Fibroblast of skin of abdomen (primary cell): ENCODE measurements at regions not wholly inside any gene's neighbourhood (a gene's known extent, or its start where the extent isn't known, plus 50 kb on each side); places are given as distances from the start of the nearest gene placed in this dataset.
A peak's percentile ranks its signal among the peaks of the same experiment; 100 is the strongest.

Source experiments
- DNase-seq: peaks from one replicate; pipeline ENCODE4 v3.0.0-alpha.2; 2013

GRCh38 chr1:208298593-208299269 lies 54.5 kb upstream of the PLXNA2 start:
- no peak for DNase-seq

DNA sequence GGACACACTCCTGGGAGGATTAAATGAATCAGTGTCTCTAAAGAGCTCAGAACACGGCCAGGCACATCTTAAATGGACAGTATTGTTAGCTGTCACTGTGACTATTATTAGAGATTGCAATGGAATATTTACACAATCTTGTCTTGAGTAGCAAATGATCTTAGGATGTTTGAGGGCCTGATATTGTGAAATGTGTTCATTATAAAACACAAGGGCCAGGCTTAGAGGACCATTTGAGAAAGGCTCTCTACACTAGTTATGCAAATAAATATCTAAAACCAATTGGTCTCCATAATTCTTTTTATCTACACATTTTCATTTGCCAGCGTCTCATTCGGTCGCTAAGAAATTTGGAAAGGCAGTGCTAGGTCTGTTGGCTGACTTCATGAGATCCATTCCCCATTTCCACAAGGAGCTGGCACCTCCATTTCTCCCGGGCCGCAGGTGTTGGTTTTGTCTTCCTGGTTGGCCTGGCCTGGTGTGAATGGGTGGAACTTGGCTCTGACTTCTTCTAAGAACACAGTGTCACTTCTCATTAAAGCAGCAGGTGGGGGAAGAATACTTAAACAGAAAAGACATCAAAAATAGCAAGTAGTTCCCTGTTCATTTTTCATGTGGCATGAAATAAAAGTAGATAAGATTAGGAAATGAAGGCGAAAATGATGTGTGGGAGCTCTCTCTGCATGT lies 56.0 kb upstream of the PLXNA2 start:
- no peak for DNase-seq

- DNase-seq, result no peak
Observed at GRCh38 chr1:208302699-208303238, 58.6 kb upstream of the PLXNA2 start.

DNA sequence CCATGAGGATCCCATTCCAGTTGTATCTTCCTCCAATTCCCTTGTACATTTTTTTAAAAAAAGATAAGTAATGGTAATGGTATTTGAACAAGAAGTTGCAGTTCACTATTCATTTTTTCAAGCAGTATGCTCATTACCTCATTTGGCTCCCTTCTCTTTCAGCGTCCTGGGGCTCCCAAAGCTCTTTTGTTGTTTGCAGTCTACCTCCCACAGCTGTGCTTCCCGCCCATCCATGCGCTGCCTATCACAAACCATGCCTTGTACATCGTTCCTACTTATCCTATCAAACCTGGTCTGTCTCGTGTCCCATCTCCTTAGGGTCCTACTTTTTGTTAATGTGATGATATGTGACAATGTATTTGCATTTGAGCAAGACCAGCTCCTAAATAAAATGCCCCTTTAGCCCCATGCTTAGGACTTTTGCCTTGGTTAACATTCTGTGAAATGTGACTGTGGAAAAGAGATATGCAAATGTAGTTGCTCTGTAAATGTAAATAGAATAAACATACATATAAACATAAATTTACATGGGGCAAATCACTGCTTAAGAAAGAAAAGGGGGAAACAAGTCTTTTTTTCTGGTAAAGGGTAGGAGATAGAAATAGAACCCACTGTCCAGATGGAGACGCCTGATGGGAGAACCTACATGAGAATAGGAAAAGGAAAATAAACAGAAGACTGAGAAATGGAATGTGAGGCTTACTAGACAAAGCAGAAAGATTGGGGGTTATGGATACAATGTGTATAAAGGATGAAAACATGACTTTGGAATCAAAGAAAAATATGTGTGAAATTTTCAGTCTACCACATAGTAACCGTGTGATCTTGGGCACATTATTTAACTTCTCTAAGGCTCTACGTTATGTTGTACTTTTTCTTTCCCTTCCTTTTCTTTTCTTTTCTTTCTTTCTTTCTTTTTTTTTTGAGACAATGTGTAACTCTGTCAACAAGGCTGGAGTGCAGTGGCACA lies 59.8 kb upstream of the PLXNA2 start:
- no peak for DNase-seq

DNA sequence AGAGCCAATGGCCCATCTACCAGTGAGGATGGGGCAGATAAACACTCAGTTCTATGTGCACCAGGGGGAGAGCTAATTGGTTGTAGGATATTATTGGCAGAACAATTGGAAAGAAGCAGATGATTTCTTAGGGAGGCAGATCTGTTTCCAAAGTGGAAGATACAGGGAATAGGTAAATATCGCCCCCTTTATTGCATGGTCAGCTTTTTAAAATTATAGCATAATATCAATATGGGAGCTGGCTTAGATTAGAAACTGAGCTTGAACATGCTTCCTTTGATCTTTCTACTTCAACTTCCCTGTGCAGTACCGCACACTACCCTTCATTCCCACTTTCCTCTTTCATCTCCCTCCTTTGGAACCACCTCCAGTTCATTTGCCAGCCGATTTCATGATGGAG lies 64.0 kb upstream of the PLXNA2 start:
- DNase-seq, result no peak

DNA sequence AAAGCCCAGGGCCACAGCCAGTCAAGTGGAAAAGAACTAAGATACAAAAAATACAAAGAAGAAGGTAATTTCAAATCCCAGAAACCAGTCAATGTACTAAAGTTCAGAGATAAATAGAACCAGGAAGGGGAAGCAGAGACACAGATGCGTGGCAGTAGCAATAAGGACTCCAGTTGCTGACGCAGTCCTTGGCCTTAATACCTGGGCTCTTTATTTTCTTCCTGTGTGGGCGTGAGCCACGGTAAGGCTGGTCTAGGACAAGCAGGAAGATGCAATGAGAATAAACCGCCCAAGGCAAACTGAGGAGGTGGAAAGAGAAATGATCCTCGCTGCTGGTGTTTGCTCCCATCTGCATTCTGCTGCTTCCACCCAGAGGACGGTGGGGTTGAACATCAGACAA lies 65.6 kb upstream of the PLXNA2 start:
- DNase-seq, result no peak

DNA sequence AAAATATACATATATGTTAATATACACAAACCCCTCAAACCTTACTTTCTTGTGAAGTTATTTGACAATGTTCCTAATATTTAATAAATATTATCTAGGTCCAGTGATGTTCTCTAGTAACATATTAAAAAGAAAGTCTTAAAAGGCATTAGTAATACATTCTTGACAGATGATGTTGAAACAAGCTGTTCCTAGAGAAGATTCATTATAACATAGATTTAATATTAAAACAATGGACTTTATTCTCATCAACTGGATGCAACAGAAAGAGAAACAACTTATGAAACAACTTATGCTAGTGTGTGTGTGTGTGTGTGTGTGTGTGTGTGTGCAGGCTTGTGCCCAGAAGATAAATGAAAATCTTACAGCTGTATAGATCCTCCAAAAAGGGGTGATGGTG lies 68.5 kb upstream of the PLXNA2 start:
- DNase-seq, result no peak

DNA sequence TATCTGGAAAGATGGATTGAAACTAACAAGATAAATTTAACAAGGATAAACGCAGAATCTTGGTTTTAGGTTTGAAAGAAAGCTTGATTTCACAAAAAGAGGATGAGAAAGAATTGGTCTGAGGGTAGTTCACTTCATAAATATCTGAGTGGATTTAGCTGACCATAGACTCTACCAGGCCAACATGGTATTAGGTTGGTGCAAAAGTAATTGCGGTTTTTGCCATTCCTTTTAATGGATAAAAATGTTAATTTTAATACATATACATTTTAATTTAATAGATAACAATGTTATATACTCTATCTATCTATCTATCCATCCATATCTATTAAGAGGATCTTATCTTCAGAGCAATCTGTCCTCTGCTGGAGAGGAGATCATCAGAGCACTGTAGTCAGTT lies 70.2 kb upstream of the PLXNA2 start:
- DNase-seq, result no peak

GRCh38 chr1:208318150-208318734 lies 74.1 kb upstream of the PLXNA2 start:
- peak; percentile 34 for DNase-seq

DNA sequence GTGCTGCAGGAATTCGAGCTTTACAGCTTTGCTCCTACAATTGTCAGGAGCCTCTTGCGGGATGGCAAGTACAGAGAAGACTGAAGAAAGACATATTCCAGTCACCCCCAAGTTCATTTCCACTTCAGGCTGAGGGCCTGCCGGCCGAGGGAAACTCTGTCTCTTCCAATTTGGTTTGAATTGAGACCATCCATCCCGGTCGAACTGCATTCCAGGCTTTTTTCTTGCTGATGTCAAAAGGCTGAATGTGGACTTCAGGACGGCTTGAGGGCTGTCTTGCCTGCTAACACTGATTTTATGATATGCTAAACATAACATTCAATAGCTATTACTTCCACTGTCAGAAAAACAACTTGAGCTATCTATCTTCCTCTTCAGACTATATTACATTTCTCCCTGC lies 79.8 kb upstream of the PLXNA2 start:
- DNase-seq, result no peak

GRCh38 chr1:208326033-208326432 lies 81.8 kb upstream of the PLXNA2 start:
- DNase-seq, result no peak

- no peak for DNase-seq
Observed at GRCh38 chr1:208329300-208329699, 85.1 kb upstream of the PLXNA2 start.

DNA sequence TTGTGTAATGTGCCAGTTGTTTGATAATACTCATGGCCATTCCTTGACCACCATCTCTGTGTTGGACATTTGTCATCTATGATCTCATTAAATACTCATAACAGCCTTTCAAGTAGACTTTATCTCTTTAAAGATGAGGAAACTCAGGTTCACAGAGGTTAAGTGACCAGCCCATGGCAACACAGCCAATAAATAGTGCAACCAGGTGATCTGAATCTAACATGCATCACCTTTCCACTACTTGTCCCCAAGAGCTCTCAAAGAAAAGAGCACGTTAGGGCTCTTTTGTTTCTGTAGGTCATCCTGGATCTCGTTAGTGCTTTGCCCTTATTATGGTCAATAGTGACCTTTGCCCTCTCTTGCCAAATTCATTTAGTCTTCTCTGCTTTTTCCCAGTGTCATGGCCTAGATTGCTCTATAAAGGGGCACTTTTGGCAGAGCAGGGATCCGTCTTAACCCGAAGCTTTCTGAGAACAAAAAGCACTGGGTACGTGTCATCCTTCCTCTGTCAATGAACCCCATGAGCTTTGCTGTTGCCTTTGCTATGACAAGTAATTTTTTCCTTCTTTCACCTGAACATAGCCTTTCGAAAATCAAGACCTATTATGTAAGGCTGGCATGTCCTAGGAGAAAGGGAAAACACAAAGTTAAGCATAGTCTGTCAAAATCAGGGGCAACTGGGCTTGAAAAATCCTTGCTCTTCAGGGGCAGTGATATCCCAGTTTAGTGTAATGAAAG lies 88.0 kb upstream of the PLXNA2 start:
- no peak for DNase-seq

DNA sequence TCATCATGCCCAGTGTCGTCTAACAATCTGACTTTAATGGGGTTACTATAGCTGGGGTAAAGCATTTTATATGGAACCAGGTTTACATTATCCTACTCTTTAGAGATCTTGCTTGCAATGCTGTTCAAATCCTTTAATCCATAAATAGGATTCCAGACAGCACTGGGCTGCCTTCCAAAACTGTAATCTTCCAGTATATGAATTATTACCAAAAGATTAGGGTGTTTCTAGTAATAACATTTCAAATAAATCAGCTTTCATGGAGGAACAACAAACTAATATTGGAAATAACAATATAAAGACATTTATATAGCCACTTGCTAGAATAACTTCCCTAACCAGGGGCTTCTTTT lies 88.6 kb upstream of the PLXNA2 start:
- DNase-seq, result no peak

- DNase-seq, result no peak
Observed at GRCh38 chr1:208333676-208334075, 89.5 kb upstream of the PLXNA2 start.

GRCh38 chr1:208335371-208336136 lies 91.4 kb upstream of the PLXNA2 start:
- no peak for DNase-seq

- DNase-seq, result no peak
Observed at GRCh38 chr1:208336137-208336518, 91.9 kb upstream of the PLXNA2 start.

DNA sequence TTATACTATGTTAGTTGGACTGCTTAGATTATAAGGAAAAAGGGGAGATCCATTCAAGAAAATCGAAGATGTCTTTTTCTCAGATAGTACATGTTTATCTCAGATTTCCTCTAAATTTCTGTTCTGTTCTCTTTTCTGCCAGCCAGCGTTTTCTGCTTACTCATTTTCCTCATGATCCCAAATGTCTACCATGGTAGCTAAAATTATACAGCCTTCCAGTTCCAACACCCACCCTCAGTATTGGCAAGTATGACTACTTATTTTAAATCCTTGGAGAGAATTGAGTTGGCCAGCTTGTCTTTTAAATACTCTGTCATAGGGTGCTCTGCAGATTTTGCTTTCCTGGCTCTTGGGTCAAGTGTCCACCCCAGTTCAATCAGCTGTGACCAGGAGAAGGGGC lies 95.7 kb upstream of the PLXNA2 start:
- no peak for DNase-seq

GRCh38 chr1:208343226-208343625 lies 99.0 kb upstream of the PLXNA2 start:
- DNase-seq, result no peak

DNA sequence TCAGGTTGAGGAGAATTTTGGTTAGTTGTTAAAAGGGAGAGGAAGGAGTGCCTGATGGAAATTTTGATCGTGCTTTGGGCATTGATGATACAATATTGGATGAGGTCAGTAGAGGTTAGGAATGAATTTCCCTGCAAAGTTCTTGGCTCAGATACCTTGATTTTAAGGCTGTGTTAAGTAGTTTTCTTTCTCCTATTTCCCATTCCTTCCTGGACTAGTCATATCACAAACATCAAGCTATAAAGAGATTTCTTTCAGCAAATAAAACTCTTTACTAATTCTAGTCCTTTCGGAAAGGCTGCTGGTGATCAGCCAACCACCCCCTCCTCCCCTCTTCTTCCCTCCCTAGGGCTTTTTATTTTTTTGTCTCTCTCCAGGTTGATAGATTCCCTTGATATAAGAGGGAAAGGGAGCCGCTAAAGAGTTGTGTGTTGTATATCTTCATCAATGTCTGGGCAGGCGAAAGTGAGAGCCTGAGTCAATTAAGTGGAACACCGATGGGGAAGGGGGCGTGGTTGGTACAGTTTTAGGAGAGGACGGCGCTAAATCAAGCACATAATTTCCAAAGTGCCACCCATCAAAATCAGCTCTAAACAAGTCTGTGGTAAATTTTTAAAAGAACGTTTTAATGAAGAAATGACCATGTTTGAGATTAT lies 100.1 kb upstream of the PLXNA2 start:
- DNase-seq, result no peak

DNA sequence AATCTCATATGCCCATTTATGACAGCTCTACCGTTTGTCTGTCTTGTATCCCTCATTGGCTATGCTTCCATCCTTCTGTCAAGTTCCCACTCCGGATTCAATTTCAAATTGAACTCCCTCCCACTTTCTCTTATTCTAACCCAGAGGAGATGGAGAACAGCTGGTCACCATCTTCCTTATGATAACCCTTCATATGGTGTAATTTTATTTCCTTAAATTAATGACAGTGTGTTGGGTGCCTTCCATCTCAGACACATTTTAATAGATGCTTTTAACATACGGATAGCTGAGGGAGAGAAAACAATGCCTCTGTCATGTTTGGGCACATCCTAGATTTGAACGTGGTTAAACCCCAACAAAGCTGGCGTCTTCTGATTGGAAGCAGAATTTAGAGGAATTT lies 103.0 kb upstream of the PLXNA2 start:
- no peak for DNase-seq
